BJ (cell line): ENCODE measurements at regions not wholly inside any gene's neighbourhood (a gene's known extent, or its start where the extent isn't known, plus 50 kb on each side); places are given as distances from the start of the nearest gene placed in this dataset.
A peak's percentile ranks its signal among the peaks of the same experiment; 100 is the strongest.

Source experiments
- CTCF ChIA-PET: fragments of 350-600 bp; formaldehyde crosslinking; extraction: SDS; loops from one replicate; lab custom pipeline; 2021; ENCODE audit warnings: antibody characterized with exemption, inconsistent platforms; lab: Yijun Ruan, JAX
- POLR2A ChIA-PET: fragments of 300-600 bp; sonication (Branson Sonifier 250); formaldehyde crosslinking; extraction: SDS; loops from one replicate; lab custom pipeline; 2021; ENCODE audit warnings: antibody characterized with exemption; lab: Charles Lee
- DNase-seq: peaks from one replicate; pipeline ENCODE4 v3.0.0-alpha.2; 2011; ENCODE audit warnings: low read depth
- H3K27me3 ChIP-seq: 2 replicates; pipeline ENCODE4 v1.6.0; 2011; ENCODE audit warnings: low read length; ENCODE audit not compliant: control insufficient read depth, insufficient read depth
- H3K36me3 ChIP-seq: 2 replicates; pipeline ENCODE4 v1.5.1; 2011; ENCODE audit warnings: low read length; ENCODE audit not compliant: control insufficient read depth, insufficient read depth
- H3K4me3 ChIP-seq: 2 replicates; pipeline ENCODE4 v1.5.1; 2011; ENCODE audit warnings: low read depth, mild to moderate bottlenecking, control low read depth, low read length
- TF ChIP-seq, protein P1 (sequence below): IDR thresholded peaks from 2 replicates; pipeline ENCODE4 v1.5.1; 2011; ENCODE audit warnings: low read depth, mild to moderate bottlenecking, control low read depth, inconsistent platforms, low read length, moderate library complexity; ENCODE audit not compliant: insufficient read depth

GRCh38 chr2:226497146-226497909, 302.3 kb downstream of the IRS1 start:
- DNase-seq = no peak
- no peaks in the 10 kb centered on the region for H3K27me3 ChIP-seq
- CTCF ChIA-PET = no interaction called here

GRCh38 chr2:226496273-226496550, 303.4 kb downstream of the IRS1 start:
- TF ChIP-seq, protein P1, sequence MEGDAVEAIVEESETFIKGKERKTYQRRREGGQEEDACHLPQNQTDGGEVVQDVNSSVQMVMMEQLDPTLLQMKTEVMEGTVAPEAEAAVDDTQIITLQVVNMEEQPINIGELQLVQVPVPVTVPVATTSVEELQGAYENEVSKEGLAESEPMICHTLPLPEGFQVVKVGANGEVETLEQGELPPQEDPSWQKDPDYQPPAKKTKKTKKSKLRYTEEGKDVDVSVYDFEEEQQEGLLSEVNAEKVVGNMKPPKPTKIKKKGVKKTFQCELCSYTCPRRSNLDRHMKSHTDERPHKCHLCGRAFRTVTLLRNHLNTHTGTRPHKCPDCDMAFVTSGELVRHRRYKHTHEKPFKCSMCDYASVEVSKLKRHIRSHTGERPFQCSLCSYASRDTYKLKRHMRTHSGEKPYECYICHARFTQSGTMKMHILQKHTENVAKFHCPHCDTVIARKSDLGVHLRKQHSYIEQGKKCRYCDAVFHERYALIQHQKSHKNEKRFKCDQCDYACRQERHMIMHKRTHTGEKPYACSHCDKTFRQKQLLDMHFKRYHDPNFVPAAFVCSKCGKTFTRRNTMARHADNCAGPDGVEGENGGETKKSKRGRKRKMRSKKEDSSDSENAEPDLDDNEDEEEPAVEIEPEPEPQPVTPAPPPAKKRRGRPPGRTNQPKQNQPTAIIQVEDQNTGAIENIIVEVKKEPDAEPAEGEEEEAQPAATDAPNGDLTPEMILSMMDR = no peak
- H3K36me3 ChIP-seq = no peaks in the 10 kb centered on the region
- no peaks in the 10 kb centered on the region for H3K27me3 ChIP-seq
- no peak for DNase-seq
- ChIA-PET POLR2A (no interaction called here), CTCF (no interaction called here)
- H3K4me3 ChIP-seq = no peak overlapping the region

More at GRCh38 chr2:226497146-226497909, 302.3 kb downstream of the IRS1 start:
- TF ChIP-seq, protein P1 = no peak
- POLR2A ChIA-PET = no interaction called here
- no peak overlapping the region for H3K4me3 ChIP-seq
- H3K36me3 ChIP-seq = no peaks in the 10 kb centered on the region

- ChIA-PET POLR2A (no interaction called here), CTCF (no interaction called here)
- DNase-seq = no peak
- H3K36me3 ChIP-seq = no peaks in the 10 kb centered on the region
- no peaks in the 10 kb centered on the region for H3K27me3 ChIP-seq
- TF ChIP-seq, protein P1 = no peak
- H3K4me3 ChIP-seq = no peak overlapping the region
Observed at GRCh38 chr2:226495466-226496272, 304.0 kb downstream of the IRS1 start.

DNA sequence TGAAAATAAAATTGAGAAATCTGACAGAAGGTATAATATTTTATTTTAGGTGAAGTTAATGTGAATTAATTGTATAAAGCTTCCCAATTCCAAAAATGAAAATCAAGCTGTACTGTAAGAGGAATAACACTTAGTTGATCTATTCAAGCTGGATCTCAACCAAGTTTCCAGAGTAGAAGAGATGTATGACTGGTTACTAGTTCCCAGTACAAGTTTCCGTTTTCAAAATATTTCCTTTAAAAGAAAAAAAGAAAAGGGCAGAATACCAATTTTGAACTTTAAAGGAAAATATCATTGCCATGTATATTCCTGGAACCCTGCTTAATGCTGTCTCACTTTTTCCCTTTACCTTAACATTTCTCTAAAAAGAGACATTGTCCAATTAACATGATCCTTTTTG, 308.5 kb downstream of the IRS1 start:
- no peak for DNase-seq
- Histone ChIP-seq H3K36me3 (no peaks in the 10 kb centered on the region), H3K4me3 (no peak overlapping the region), H3K27me3 (no peaks in the 10 kb centered on the region)
- POLR2A ChIA-PET = no interaction called here
- CTCF ChIA-PET = interaction anchor here (0.6 to 1.0 kb wide), 2 partner anchors 18 to 166 kb away, joined by 3 read pairs; no protein-coding TSS in a partner anchor
- TF ChIP-seq, protein P1 = no peak

GRCh38 chr2:226489775-226490541, 309.7 kb downstream of the IRS1 start:
- peak; percentile 52 for DNase-seq
- ChIA-PET POLR2A (no interaction called here), CTCF (no interaction called here)
- TF ChIP-seq, protein P1 = no peak
- Histone ChIP-seq H3K4me3 (no peak overlapping the region), H3K27me3 (no peaks in the 10 kb centered on the region), H3K36me3 (no peaks in the 10 kb centered on the region)
